HepG2 (cell line): ENCODE measurements at regions not wholly inside any gene's neighbourhood (a gene's known extent, or its start where the extent isn't known, plus 50 kb on each side); places are given as distances from the start of the nearest gene placed in this dataset.

Experiments
- ATAC-seq: fragments of 200-7000 bp; cut with Tn5 transposase; 3 replicates; pipeline ENCODE4 v1.9.1; 2020; ENCODE audit warnings: mild to moderate bottlenecking, moderate library complexity
- BruUV-seq: library from RNA; stranded (reverse); fragments of 400-500 nt; replicated peaks from 2 replicates; lab custom pipeline; 2021; lab: Mats Ljungman, UMichigan
- CTCF ChIA-PET: fragments of 300-600 bp; formaldehyde crosslinking; extraction: SDS; loops from one replicate; lab custom pipeline; 2021; ENCODE audit warnings: low total read pairs, inconsistent platforms, low intra/inter-chr PET ratio; lab: Yijun Ruan, JAX
- POLR2A ChIA-PET: fragments of 350-600 bp; sonication (Branson Sonifier 250); formaldehyde crosslinking; loops from one replicate; lab custom pipeline; 2020; ENCODE audit warnings: antibody characterized with exemption, inconsistent platforms; lab: Yijun Ruan, JAX
- DNase-seq: peaks from one replicate; pipeline ENCODE4 v3.0.0-alpha.2; 2015; ENCODE audit warnings: low spot score
- FAIRE-seq: peaks from 3 replicates; lab custom pipeline; 2011; peaks lifted over from hg19 to GRCh38; lab: Jason Lieb, UNC
- H2AFZ ChIP-seq: one replicate; pipeline ENCODE4 v1.6.1; 2011; ENCODE audit warnings: low read length, inconsistent platforms
- H3K27ac ChIP-seq: fragments of 300-600 bp; 3 replicates; pipeline ENCODE4 v1.8.0; 2011; ENCODE audit warnings: mixed run types, mild to moderate bottlenecking, mixed read lengths, low read length, inconsistent platforms; ENCODE audit not compliant: insufficient read depth; ENCODE audit errors: extremely low read length
- H3K27me3 ChIP-seq, 2 experiments: fragments of 200-600 bp in 1 of 2; 2 replicates in 1 of 2; 3 replicates in 1 of 2; pipeline versions ENCODE4 v1.6.0 to v1.8.0; 2011; ENCODE audit warnings: low read length in 2 of 2, mild to moderate bottlenecking in 2 of 2, moderate library complexity in 2 of 2, inconsistent platforms in 1 of 2; ENCODE audit not compliant: insufficient read depth in 2 of 2, control insufficient read depth in 1 of 2
- H3K36me3 ChIP-seq, 2 experiments: fragments of 200-600 bp in 1 of 2; replicated peaks in 1 of 2; 2 replicates in 1 of 2; 3 replicates in 1 of 2; pipeline versions ENCODE4 v1.5.1 to v1.8.0; 2011; ENCODE audit warnings: low read length in 2 of 2, inconsistent platforms in 1 of 2; ENCODE audit not compliant: insufficient read depth in 2 of 2, control insufficient read depth in 1 of 2
- H3K4me1 ChIP-seq: 2 replicates; pipeline ENCODE4 v1.5.1; 2012; ENCODE audit warnings: low read length, inconsistent platforms; ENCODE audit not compliant: insufficient read depth
- H3K4me2 ChIP-seq: 2 replicates; pipeline ENCODE4 v1.6.0; 2011; ENCODE audit warnings: low read depth, low read length, inconsistent platforms
- H3K4me3 ChIP-seq, 3 experiments: fragments of 200-600 bp in 1 of 3; sonication (generic), shearing (Covaris generic) in 1 of 3; replicated peaks in 1 of 3; 2 replicates each; pipeline ENCODE4 v1.5.1; 2011 to 2016; ENCODE audit warnings: low read length in 3 of 3, inconsistent platforms in 2 of 3, low read depth in 2 of 3, mild to moderate bottlenecking in 2 of 3, control low read depth in 1 of 3, mixed read lengths in 1 of 3; ENCODE audit not compliant: insufficient read depth in 1 of 3
- H3K79me2 ChIP-seq: one replicate; pipeline ENCODE4 v1.6.1; 2011; ENCODE audit warnings: low read length, inconsistent platforms; ENCODE audit not compliant: insufficient read depth
- H3K9ac ChIP-seq: 2 replicates; pipeline ENCODE4 v1.6.0; 2011; ENCODE audit warnings: mild to moderate bottlenecking, low read depth, low read length, inconsistent platforms; ENCODE audit not compliant: insufficient read depth
- H3K9me3 ChIP-seq: 2 replicates; pipeline ENCODE4 v1.5.1; 2012; ENCODE audit warnings: mild to moderate bottlenecking, low read length
- H4K20me1 ChIP-seq: 2 replicates; pipeline ENCODE4 v1.6.0; 2011; ENCODE audit warnings: inconsistent platforms, mild to moderate bottlenecking, low read length, moderate library complexity; ENCODE audit not compliant: insufficient read depth
- ATF7 ChIP-seq, 2 experiments: fragments of 450-650 bp in 1 of 2; sonication (generic) in 1 of 2; formaldehyde crosslinking in 1 of 2; IDR thresholded peaks; 2 replicates each; pipeline versions ENCODE4 v1.4.0 to v1.6.1; 2016 to 2020; ENCODE audit warnings: antibody characterized with exemption in 1 of 2, mild to moderate bottlenecking in 1 of 2, missing genetic modification reagents in 1 of 2
- DNMT3B ChIP-seq: conservative IDR thresholded peaks from 2 replicates; pipeline ENCODE4 v1.6.1; 2016; ENCODE audit warnings: missing biosample characterization, control low read depth
- NFYB ChIP-seq: sonication (generic); formaldehyde crosslinking; IDR thresholded peaks from 2 replicates; pipeline ENCODE4 v1.4.0; 2020; ENCODE audit warnings: missing genetic modification reagents
- NFYC ChIP-seq: IDR thresholded peaks from 2 replicates; pipeline ENCODE4 v1.6.1; 2016; ENCODE audit warnings: missing genetic modification reagents, missing compliant biosample characterization
- THAP11 ChIP-seq: IDR thresholded peaks from 2 replicates; pipeline ENCODE4 v1.6.1; 2016; ENCODE audit warnings: missing biosample characterization, missing genetic modification reagents
- XRCC5 ChIP-seq: fragments of 200-400 bp; formaldehyde crosslinking; optimal IDR thresholded peaks from 2 replicates; pipeline ENCODE3; 2017; ENCODE audit warnings: mild to moderate bottlenecking, low read length
- ZNF143 ChIP-seq: sonication (generic); formaldehyde crosslinking; IDR thresholded peaks from 2 replicates; pipeline ENCODE4 v1.4.0; 2020; ENCODE audit warnings: missing genetic modification reagents
- ZNF674 ChIP-seq: sonication (generic); formaldehyde crosslinking; IDR thresholded peaks from 2 replicates; pipeline ENCODE4 v1.5.0; 2020; ENCODE audit warnings: low read depth, mild to moderate bottlenecking, missing genetic modification reagents
- ZNF775 ChIP-seq: sonication (generic); formaldehyde crosslinking; IDR thresholded peaks from 2 replicates; pipeline ENCODE4 v1.4.0; 2020; ENCODE audit warnings: missing genetic modification reagents, mild to moderate bottlenecking, moderate library complexity, borderline replicate concordance
- WGBS: methylation state at CpG from one replicate; pipeline ENCODE4 v1.1.6; 2017; ENCODE audit warnings: low lambda C conversion rate; 5-methylcytosine and 5-hydroxymethylcytosine counted together
- in situ Hi-C: cut with HindIII; loops from 2 replicates; pipeline ENCODE4 v1.10.0; 2017; ENCODE audit warnings: low pct_unique_long_range_greater_than_20kb; ENCODE audit not compliant: extremely low pct_ligation_motif_present
- intact Hi-C: fragments of 100-400 bp; cut with micrococcal nuclease; formaldehyde crosslinking; loops from one replicate; pipeline ENCODE4 v1.10.0; 2022; ENCODE audit not compliant: unreplicated experiment
- TF ChIP-seq, protein P1 (sequence below): sonication (generic); formaldehyde crosslinking; IDR thresholded peaks from 2 replicates; pipeline ENCODE4 v1.5.0; 2020; ENCODE audit warnings: missing genetic modification reagents, mild to moderate bottlenecking, borderline replicate concordance
- TF ChIP-seq, protein P2 (sequence below): sonication (generic); formaldehyde crosslinking; IDR thresholded peaks from 2 replicates; pipeline ENCODE4 v1.4.0; 2020; ENCODE audit warnings: missing genetic modification reagents
- TF ChIP-seq, protein P3 (sequence below): sonication (generic); formaldehyde crosslinking; IDR thresholded peaks from 2 replicates; pipeline ENCODE4 v1.8.1; 2023; ENCODE audit warnings: mild to moderate bottlenecking, missing genetic modification reagents

DNA sequence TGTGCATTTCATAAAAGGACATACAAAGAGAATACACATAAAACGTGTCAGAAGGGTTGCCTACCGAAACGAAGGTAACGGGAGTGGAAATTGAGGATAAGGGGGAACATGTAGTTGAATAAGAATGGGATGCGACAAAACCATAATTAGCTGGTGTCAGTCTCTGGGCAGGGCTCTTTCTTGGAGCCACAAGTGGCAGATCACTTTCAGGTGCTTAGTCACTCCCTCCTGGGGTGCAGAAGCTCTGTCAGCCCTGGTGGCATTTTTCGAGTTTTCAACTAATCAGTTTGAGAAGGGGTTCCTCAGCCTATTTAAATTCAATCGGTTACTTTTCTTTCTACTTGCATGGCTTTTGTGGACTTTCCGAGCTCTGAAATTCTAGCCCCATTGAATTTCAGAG, 133.9 kb upstream of the IGSF21 start:
- Histone ChIP-seq H3K36me3 (no peaks in the 10 kb centered on the region), H3K4me2 (no peak overlapping the region), H3K9ac (no peak overlapping the region), H3K4me3 (no peak overlapping the region), H4K20me1 (no peaks in the 10 kb centered on the region), H3K79me2 (no peaks in the 10 kb centered on the region), H2AFZ (no peak overlapping the region), H3K27me3 (peaks cover 0 to 10% of the 10 kb centered on the region in 2 experiments; a peak in 2 of 5 replicates), H3K27ac (no peak overlapping the region), H3K9me3 (no peaks in the 10 kb centered on the region), H3K4me1 (no peaks in the 10 kb centered on the region)
- CTCF ChIA-PET, result no interaction called here
- POLR2A ChIA-PET, result no interaction called here
- no peak for DNase-seq
- 23% methylated on average over 8 of the region's 8 CpGs for WGBS
- no peak for TF ChIP-seq ATF7 (IDR thresholded peaks at IDR 0.05)
- TF ChIP-seq ATF7 (CRISPR knock-in tag; IDR thresholded peaks at IDR 0.05), result no peak
- TF ChIP-seq, protein P1, sequence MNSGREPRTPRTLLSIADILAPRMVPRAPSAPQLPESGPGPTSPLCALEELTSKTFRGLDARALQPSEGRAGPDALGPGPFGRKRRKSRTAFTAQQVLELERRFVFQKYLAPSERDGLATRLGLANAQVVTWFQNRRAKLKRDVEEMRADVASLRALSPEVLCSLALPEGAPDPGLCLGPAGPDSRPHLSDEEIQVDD (CRISPR knock-in tag), result no peak
- ATAC-seq, result no peak
- BruUV-seq, result no TSS peak
- intact Hi-C loops, result no loop called here
- in situ Hi-C loops, result no loop called here
- FAIRE-seq, result no peak

DNA sequence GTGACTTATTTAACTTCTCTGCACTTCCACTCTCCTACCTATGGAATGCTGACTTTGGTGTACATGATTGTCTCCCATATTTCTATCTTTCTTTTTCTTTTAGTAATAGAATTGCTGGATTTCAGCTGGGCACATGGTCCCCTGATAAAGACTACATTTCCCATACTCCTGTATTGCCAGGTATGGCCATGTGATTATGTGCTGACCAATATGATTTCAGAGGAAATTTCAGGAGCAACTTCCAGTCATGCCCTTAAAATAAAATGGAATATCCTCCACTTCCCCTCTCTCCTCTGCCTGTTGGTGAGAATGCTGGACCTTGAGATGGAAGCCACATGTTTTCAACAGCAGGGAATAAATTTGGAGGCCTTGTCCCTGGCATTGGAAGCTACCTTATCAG, 130.7 kb upstream of the IGSF21 start:
- no TSS peak for BruUV-seq
- Histone ChIP-seq H3K9me3 (no peaks in the 10 kb centered on the region), H4K20me1 (no peaks in the 10 kb centered on the region), H3K4me1 (no peaks in the 10 kb centered on the region), H2AFZ (no peak overlapping the region), H3K4me3 (no peak overlapping the region), H3K27me3 (peaks cover 0 to 10% of the 10 kb centered on the region in 2 experiments; a peak in 2 of 5 replicates), H3K79me2 (no peaks in the 10 kb centered on the region), H3K4me2 (no peak overlapping the region), H3K27ac (no peak overlapping the region), H3K9ac (no peak overlapping the region), H3K36me3 (no peaks in the 10 kb centered on the region)
- in situ Hi-C loops, result no loop called here
- no peak for TF ChIP-seq ZNF775
- TF ChIP-seq, protein P2, sequence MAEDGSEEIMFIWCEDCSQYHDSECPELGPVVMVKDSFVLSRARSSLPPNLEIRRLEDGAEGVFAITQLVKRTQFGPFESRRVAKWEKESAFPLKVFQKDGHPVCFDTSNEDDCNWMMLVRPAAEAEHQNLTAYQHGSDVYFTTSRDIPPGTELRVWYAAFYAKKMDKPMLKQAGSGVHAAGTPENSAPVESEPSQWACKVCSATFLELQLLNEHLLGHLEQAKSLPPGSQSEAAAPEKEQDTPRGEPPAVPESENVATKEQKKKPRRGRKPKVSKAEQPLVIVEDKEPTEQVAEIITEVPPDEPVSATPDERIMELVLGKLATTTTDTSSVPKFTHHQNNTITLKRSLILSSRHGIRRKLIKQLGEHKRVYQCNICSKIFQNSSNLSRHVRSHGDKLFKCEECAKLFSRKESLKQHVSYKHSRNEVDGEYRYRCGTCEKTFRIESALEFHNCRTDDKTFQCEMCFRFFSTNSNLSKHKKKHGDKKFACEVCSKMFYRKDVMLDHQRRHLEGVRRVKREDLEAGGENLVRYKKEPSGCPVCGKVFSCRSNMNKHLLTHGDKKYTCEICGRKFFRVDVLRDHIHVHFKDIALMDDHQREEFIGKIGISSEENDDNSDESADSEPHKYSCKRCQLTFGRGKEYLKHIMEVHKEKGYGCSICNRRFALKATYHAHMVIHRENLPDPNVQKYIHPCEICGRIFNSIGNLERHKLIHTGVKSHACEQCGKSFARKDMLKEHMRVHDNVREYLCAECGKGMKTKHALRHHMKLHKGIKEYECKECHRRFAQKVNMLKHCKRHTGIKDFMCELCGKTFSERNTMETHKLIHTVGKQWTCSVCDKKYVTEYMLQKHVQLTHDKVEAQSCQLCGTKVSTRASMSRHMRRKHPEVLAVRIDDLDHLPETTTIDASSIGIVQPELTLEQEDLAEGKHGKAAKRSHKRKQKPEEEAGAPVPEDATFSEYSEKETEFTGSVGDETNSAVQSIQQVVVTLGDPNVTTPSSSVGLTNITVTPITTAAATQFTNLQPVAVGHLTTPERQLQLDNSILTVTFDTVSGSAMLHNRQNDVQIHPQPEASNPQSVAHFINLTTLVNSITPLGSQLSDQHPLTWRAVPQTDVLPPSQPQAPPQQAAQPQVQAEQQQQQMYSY, result no peak
- TF ChIP-seq NFYB (CRISPR knock-in tag), result peak; percentile 46; the same call in 1 of the 2 replicates
- TF ChIP-seq, protein P3, sequence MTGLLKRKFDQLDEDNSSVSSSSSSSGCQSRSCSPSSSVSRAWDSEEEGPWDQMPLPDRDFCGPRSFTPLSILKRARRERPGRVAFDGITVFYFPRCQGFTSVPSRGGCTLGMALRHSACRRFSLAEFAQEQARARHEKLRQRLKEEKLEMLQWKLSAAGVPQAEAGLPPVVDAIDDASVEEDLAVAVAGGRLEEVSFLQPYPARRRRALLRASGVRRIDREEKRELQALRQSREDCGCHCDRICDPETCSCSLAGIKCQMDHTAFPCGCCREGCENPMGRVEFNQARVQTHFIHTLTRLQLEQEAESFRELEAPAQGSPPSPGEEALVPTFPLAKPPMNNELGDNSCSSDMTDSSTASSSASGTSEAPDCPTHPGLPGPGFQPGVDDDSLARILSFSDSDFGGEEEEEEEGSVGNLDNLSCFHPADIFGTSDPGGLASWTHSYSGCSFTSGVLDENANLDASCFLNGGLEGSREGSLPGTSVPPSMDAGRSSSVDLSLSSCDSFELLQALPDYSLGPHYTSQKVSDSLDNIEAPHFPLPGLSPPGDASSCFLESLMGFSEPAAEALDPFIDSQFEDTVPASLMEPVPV (CRISPR knock-in tag), result no peak
- TF ChIP-seq THAP11, result peak; percentile 83
- no peak for TF ChIP-seq DNMT3B (CRISPR knock-in tag)
- no peak for TF ChIP-seq XRCC5
- peak; percentile 36; the same call in 1 of the 2 replicates for TF ChIP-seq NFYC (CRISPR knock-in tag)
- no peak for TF ChIP-seq ZNF674
- TF ChIP-seq ZNF143 (CRISPR knock-in tag), result peak; percentile 39; the same call in 1 of the 2 replicates
- DNase-seq (no peak), ATAC-seq (no peak), FAIRE-seq (no peak)
- CTCF ChIA-PET, result no interaction called here
- POLR2A ChIA-PET, result no interaction called here
- intact Hi-C loops, result no loop called here
